WTC11 (cell line): ENCODE measurements at regions not wholly inside any gene's neighbourhood (a gene's known extent, or its start where the extent isn't known, plus 50 kb on each side); places are given as distances from the start of the nearest gene placed in this dataset.

Experiments
- ATAC-seq: fragments of 200-7000 bp; cut with Tn5 transposase; 2 replicates; pipeline ENCODE4 v1.10.0; 2021; ENCODE audit warnings: mild to moderate bottlenecking, moderate library complexity
- CTCF ChIA-PET: fragments of 300-600 bp; sonication (Branson Sonifier 250); formaldehyde crosslinking; loops from one replicate; lab custom pipeline; 2021; ENCODE audit warnings: antibody characterized with exemption; lab: Charles Lee
- POLR2A ChIA-PET: fragments of 350-600 bp; sonication (Branson Sonifier 250); formaldehyde crosslinking; loops from one replicate; lab custom pipeline; 2021; ENCODE audit warnings: antibody characterized with exemption; lab: Charles Lee
- DNase-seq: peaks from one replicate; pipeline ENCODE4 v3.0.0; 2021; ENCODE audit warnings: low spot score
- H3K27ac Mint-ChIP-seq: 2 replicates; pipeline ENCODE4 v1.8.0; 2021; ENCODE audit warnings: mixed read lengths
- H3K27me3 Mint-ChIP-seq: 2 replicates; pipeline ENCODE4 v1.8.0; 2021; ENCODE audit warnings: low read depth, mild to moderate bottlenecking, moderate library complexity, mixed read lengths
- H3K36me3 Mint-ChIP-seq: 2 replicates; pipeline ENCODE4 v1.8.0; 2021; ENCODE audit warnings: mixed read lengths
- H3K4me1 Mint-ChIP-seq: 2 replicates; pipeline ENCODE4 v1.8.0; 2022; ENCODE audit warnings: mixed read lengths
- H3K4me3 Mint-ChIP-seq: 2 replicates; pipeline ENCODE4 v1.8.0; 2021; ENCODE audit warnings: mild to moderate bottlenecking, moderate library complexity, mixed read lengths
- H3K9me3 Mint-ChIP-seq: 2 replicates; pipeline ENCODE4 v1.8.0; 2021; ENCODE audit warnings: mixed read lengths
- AR ChIP-seq: fragments of 250-450 bp; sonication (Bioruptor Pico); IDR thresholded peaks from 2 replicates; pipeline ENCODE4 v1.9.0; 2021; ENCODE audit warnings: mild to moderate bottlenecking
- CDX4 ChIP-seq: fragments of 250-450 bp; sonication (Bioruptor Pico); IDR thresholded peaks from 2 replicates; pipeline ENCODE4 v1.9.0; 2021; ENCODE audit warnings: moderate library complexity, mild to moderate bottlenecking, inconsistent platforms, borderline replicate concordance
- CREB1 ChIP-seq: sonication (generic); formaldehyde crosslinking; IDR thresholded peaks from 2 replicates; pipeline ENCODE4 v1.8.0; 2023; ENCODE audit warnings: mild to moderate bottlenecking, missing genetic modification reagents
- ELF4 ChIP-seq: sonication (generic); formaldehyde crosslinking; IDR thresholded peaks from 2 replicates; pipeline ENCODE4 v1.8.1; 2022; ENCODE audit warnings: low read depth, mild to moderate bottlenecking, moderate library complexity, missing genetic modification reagents
- ERG ChIP-seq: fragments of 250-450 bp; sonication (Bioruptor Pico); IDR thresholded peaks from 2 replicates; pipeline ENCODE4 v1.8.0; 2021; ENCODE audit warnings: mild to moderate bottlenecking
- FOXP4 ChIP-seq: sonication (generic); formaldehyde crosslinking; IDR thresholded peaks from 2 replicates; pipeline ENCODE4 v1.8.0; 2022; ENCODE audit warnings: mild to moderate bottlenecking, missing genetic modification reagents
- IRF1 ChIP-seq: sonication (generic); formaldehyde crosslinking; IDR thresholded peaks from 2 replicates; pipeline ENCODE4 v1.8.0; 2023; ENCODE audit warnings: missing genetic modification reagents
- SOX15 ChIP-seq: fragments of 250-450 bp; sonication (Bioruptor Pico); IDR thresholded peaks from 2 replicates; pipeline ENCODE4 v1.9.0; 2021; ENCODE audit warnings: mild to moderate bottlenecking
- TCF7 ChIP-seq: sonication (generic); formaldehyde crosslinking; IDR thresholded peaks from 2 replicates; pipeline ENCODE4 v1.8.0; 2022; ENCODE audit warnings: mild to moderate bottlenecking, low read depth, missing genetic modification reagents, moderate library complexity
- ZNF138 ChIP-seq: sonication (generic); formaldehyde crosslinking; conservative IDR thresholded peaks from 2 replicates; pipeline ENCODE4 v1.8.1; 2022; ENCODE audit warnings: mild to moderate bottlenecking, moderate library complexity, missing genetic modification reagents
- ZNF317 ChIP-seq: sonication (generic); formaldehyde crosslinking; IDR thresholded peaks from 2 replicates; pipeline ENCODE4 v1.8.1; 2023; ENCODE audit warnings: low read depth, mild to moderate bottlenecking, moderate library complexity, missing genetic modification reagents, borderline replicate concordance
- ZNF416 ChIP-seq: fragments of 250-450 bp; sonication (Bioruptor Pico); IDR thresholded peaks from 2 replicates; pipeline ENCODE4 v1.9.0; 2021; ENCODE audit warnings: mild to moderate bottlenecking, inconsistent platforms
- ZNF425 ChIP-seq: fragments of 250-450 bp; sonication (Bioruptor Pico); conservative IDR thresholded peaks from 2 replicates; pipeline ENCODE4 v1.9.0; 2021; ENCODE audit warnings: mild to moderate bottlenecking

GRCh38 chr21:38147391-38147790, 109.4 kb upstream of the KCNJ15 start (continued):
- TF ChIP-seq AR (CRISPR knock-in tag) (no peak), FOXP4 (CRISPR knock-in tag) (no peak), ZNF317 (no peak), CDX4 (CRISPR knock-in tag) (no peak), TCF7 (CRISPR knock-in tag) (no peak)

- peaks cover 24% of the 10 kb centered on the region for H3K9me3 Mint-ChIP-seq
- CTCF ChIA-PET, result interaction anchor here (0.8 to 2.4 kb wide), 6 partner anchors 11 to 389 kb away, joined by 3 to 10 read pairs (median 4); no protein-coding TSS in a partner anchor
- TF ChIP-seq ZNF138 (no peak), ELF4 (CRISPR knock-in tag) (no peak), SOX15 (CRISPR knock-in tag) (no peak), ZNF425 (CRISPR knock-in tag) (no peak), IRF1 (CRISPR knock-in tag) (no peak), ERG (no peak), CREB1 (no peak), ZNF416 (CRISPR knock-in tag) (no peak)
- TF ChIP-seq, all 79 proteins: peak for 0
Observed at GRCh38 chr21:38148046-38148445, 108.7 kb upstream of the KCNJ15 start.

More at GRCh38 chr21:38148046-38148445, 108.7 kb upstream of the KCNJ15 start:
- Mint-ChIP-seq H3K4me1 (peaks cover 12% of the 10 kb centered on the region), H3K27me3 (no peaks in the 10 kb centered on the region; the same call in 1 of the 2 replicates), H3K4me3 (no peak overlapping the region), H3K36me3 (peaks cover 7% of the 10 kb centered on the region), H3K27ac (no peak overlapping the region)
- POLR2A ChIA-PET, result no interaction called here
- no peak for ATAC-seq
- DNase-seq, result no peak
